PC-3 (cell line): ENCODE measurements at regions not wholly inside any gene's neighbourhood (a gene's known extent, or its start where the extent isn't known, plus 50 kb on each side); places are given as distances from the start of the nearest gene placed in this dataset.

ENCODE experiments used
- ATAC-seq: fragments of 200-7000 bp; cut with Tn5 transposase; 2 replicates; pipeline ENCODE4 v1.9.1; 2020; ENCODE audit warnings: mild to moderate bottlenecking, moderate library complexity
- BruUV-seq: library from RNA; stranded (reverse); fragments of 400-500 nt; replicated peaks from 2 replicates; lab custom pipeline; 2021; lab: Mats Ljungman, UMichigan
- CTCF ChIA-PET: fragments of 300-600 bp; sonication (Branson Sonifier 250); formaldehyde crosslinking; loops from one replicate; lab custom pipeline; 2022; ENCODE audit warnings: antibody characterized with exemption; lab: Charles Lee
- POLR2A ChIA-PET: fragments of 300-600 bp; sonication (Branson Sonifier 250); formaldehyde crosslinking; loops from one replicate; lab custom pipeline; 2022; ENCODE audit warnings: antibody characterized with exemption; ENCODE audit not compliant: unreplicated experiment; lab: Charles Lee
- DNase-seq: peaks from one replicate; pipeline ENCODE4 v3.0.0-alpha.2; 2015
- H2AFZ ChIP-seq: fragments of 300-600 bp; sonication (generic); 2 replicates; pipeline ENCODE4 v1.6.0; 2016; ENCODE audit warnings: antibody characterized with exemption, low read length
- H3F3A ChIP-seq: fragments of 300-600 bp; sonication (generic); one replicate; pipeline ENCODE4 v1.6.0; 2017; ENCODE audit warnings: antibody characterized with exemption, low read length, control low read depth, mild to moderate bottlenecking; ENCODE audit not compliant: unreplicated experiment
- H3K27ac ChIP-seq: fragments of 300-600 bp; sonication (generic); 2 replicates; pipeline ENCODE4 v1.5.1; 2016; ENCODE audit warnings: mild to moderate bottlenecking, low read length
- H3K27me3 ChIP-seq: fragments of 300-600 bp; sonication (generic); 2 replicates; pipeline ENCODE4 v1.6.1; 2016; ENCODE audit warnings: low read length, mixed read lengths
- H3K36me3 ChIP-seq: fragments of 300-600 bp; sonication (generic); 2 replicates; pipeline ENCODE4 v1.6.1; 2016; ENCODE audit warnings: low read depth, mixed run types, low read length, mixed read lengths
- H3K4me1 ChIP-seq: fragments of 300-600 bp; sonication (generic); 2 replicates; pipeline ENCODE4 v1.5.1; 2016; ENCODE audit warnings: low read length; ENCODE audit not compliant: insufficient read depth
- H3K4me2 ChIP-seq: fragments of 300-600 bp; sonication (generic); 2 replicates; pipeline ENCODE4 v1.6.0; 2016; ENCODE audit warnings: low read length
- H3K4me3 ChIP-seq: fragments of 300-600 bp; sonication (generic); 2 replicates; pipeline ENCODE4 v1.5.1; 2016; ENCODE audit warnings: mild to moderate bottlenecking, low read length, mixed read lengths
- H3K79me2 ChIP-seq: fragments of 300-600 bp; sonication (generic); 2 replicates; pipeline ENCODE4 v1.6.1; 2017; ENCODE audit warnings: low read length, mixed read lengths
- H3K9ac ChIP-seq: fragments of 300-600 bp; sonication (generic); 2 replicates; pipeline ENCODE4 v1.6.0; 2016; ENCODE audit warnings: mild to moderate bottlenecking, low read length
- H3K9me2 ChIP-seq: fragments of 300-600 bp; sonication (generic); replicated peaks from 2 replicates; pipeline ENCODE4 v1.6.1; 2016; ENCODE audit warnings: mixed run types, low read length, mixed read lengths
- H3K9me3 ChIP-seq: fragments of 300-600 bp; sonication (generic); 2 replicates; pipeline ENCODE4 v1.6.1; 2016; ENCODE audit warnings: low read length, mixed read lengths
- H4K20me1 ChIP-seq: fragments of 300-600 bp; sonication (generic); 2 replicates; pipeline ENCODE4 v1.6.1; 2016; ENCODE audit warnings: low read length, mixed read lengths
- CTCF ChIP-seq: fragments of 300-600 bp; sonication (generic); conservative IDR thresholded peaks from 2 replicates; pipeline ENCODE4 v1.5.1; 2017; ENCODE audit warnings: antibody characterized with exemption, low read depth, mild to moderate bottlenecking, low read length
- EZH2 ChIP-seq: fragments of 300-600 bp; sonication (generic); IDR thresholded peaks from one replicate; pipeline ENCODE4 v1.6.1; 2017; ENCODE audit warnings: antibody characterized with exemption, mild to moderate bottlenecking, low read length; ENCODE audit not compliant: unreplicated experiment
- EZH2phosphoT487 ChIP-seq: fragments of 300-600 bp; sonication (generic); IDR thresholded peaks from 2 replicates; pipeline ENCODE4 v1.6.1; 2018; ENCODE audit warnings: mild to moderate bottlenecking, antibody characterized with exemption, low read length, borderline replicate concordance
- intact Hi-C: fragments of 100-400 bp; cut with micrococcal nuclease; formaldehyde crosslinking; loops from 2 replicates; pipeline ENCODE4 v1.9.0; 2023

- ATAC-seq = no peak
- no peaks in the 10 kb centered on the region for H4K20me1 ChIP-seq
- H3K9me2 ChIP-seq = no peaks in the 10 kb centered on the region
- H3F3A ChIP-seq = no peaks in the 10 kb centered on the region
- intact Hi-C loops = loop anchor here (2.0 to 5.0 kb wide), 2 partner anchors 289 to 579 kb away; no protein-coding TSS in a partner anchor
- POLR2A ChIA-PET = no interaction called here
- H3K9me3 ChIP-seq = no peaks in the 10 kb centered on the region
- H3K36me3 ChIP-seq = no peaks in the 10 kb centered on the region
- no peaks in the 10 kb centered on the region for H3K79me2 ChIP-seq
- peaks cover 25% of the 10 kb centered on the region for H3K4me1 ChIP-seq
- no peak for TF ChIP-seq EZH2
- TF ChIP-seq CTCF = no peak
- TF ChIP-seq EZH2phosphoT487 = no peak
- no peak overlapping the region for H3K4me2 ChIP-seq
- no TSS peak for BruUV-seq
- CTCF ChIA-PET = interaction anchor here (0.7 to 0.8 kb wide), 2 partner anchors 356 to 357 kb away, joined by 4 to 5 read pairs; no protein-coding TSS in a partner anchor
- no peak for DNase-seq
- H2AFZ ChIP-seq = no peak overlapping the region
- no peaks in the 10 kb centered on the region for H3K27me3 ChIP-seq
- H3K27ac ChIP-seq = no peak overlapping the region
- H3K4me3 ChIP-seq = no peak overlapping the region
- H3K9ac ChIP-seq = no peak overlapping the region
Observed at GRCh38 chr1:79196211-79196610, 189.7 kb upstream of the ADGRL4 start.

- no peaks in the 10 kb centered on the region for H3K79me2 ChIP-seq
- H3K4me3 ChIP-seq = peak overlapping the region; percentile 57
- peak overlapping the region; percentile 41 for H3K9ac ChIP-seq
- H2AFZ ChIP-seq = peak overlapping the region; percentile 80
- H3K9me2 ChIP-seq = no peaks in the 10 kb centered on the region
- peak; percentile 84 for DNase-seq
- H3K4me1 ChIP-seq = peaks cover 31% of the 10 kb centered on the region
- CTCF ChIA-PET = no interaction called here
- H3K9me3 ChIP-seq = no peaks in the 10 kb centered on the region
- intact Hi-C loops = loop anchor here (1.0 to 5.0 kb wide), 5 partner anchors 42 to 501 kb away; no protein-coding TSS in a partner anchor
- TF ChIP-seq EZH2 (no peak), EZH2phosphoT487 (no peak), CTCF (no peak)
- BruUV-seq = no TSS peak
- no peaks in the 10 kb centered on the region for H3K27me3 ChIP-seq
- H3K4me2 ChIP-seq = peak overlapping the region; percentile 84
- H4K20me1 ChIP-seq = no peaks in the 10 kb centered on the region
- H3K27ac ChIP-seq = peak overlapping the region; percentile 84
- no peaks in the 10 kb centered on the region for H3F3A ChIP-seq
- POLR2A ChIA-PET = interaction anchor here (0.6 kb wide), 1 partner anchor 42 kb away, joined by 4 read pairs; no protein-coding TSS in a partner anchor
- H3K36me3 ChIP-seq = no peaks in the 10 kb centered on the region
- peak; percentile 89 for ATAC-seq
Observed at GRCh38 chr1:79193211-79194079, 186.9 kb upstream of the ADGRL4 start.
